HEK293T (cell line): ENCODE measurements at regions not wholly inside any gene's neighbourhood (a gene's known extent, or its start where the extent isn't known, plus 50 kb on each side); places are given as distances from the start of the nearest gene placed in this dataset.

Experiments used
- CTCF ChIA-PET: fragments of 350-600 bp; formaldehyde crosslinking; extraction: SDS; loops from one replicate; lab custom pipeline; 2021; ENCODE audit warnings: antibody characterized with exemption, inconsistent platforms; lab: Yijun Ruan, JAX
- POLR2A ChIA-PET: fragments of 350-600 bp; formaldehyde crosslinking; extraction: SDS; loops from one replicate; lab custom pipeline; 2020; ENCODE audit warnings: antibody characterized with exemption, inconsistent platforms; lab: Yijun Ruan, JAX
- DNase-seq: peaks from one replicate; pipeline ENCODE4 v3.0.0; 2012; ENCODE audit warnings: mixed read lengths; ENCODE audit errors: extremely low spot score
- ARNT ChIP-seq: fragments of 450-650 bp; IDR thresholded peaks from 2 replicates; pipeline ENCODE4 v1.6.1; 2017; ENCODE audit warnings: mild to moderate bottlenecking
- BHLHE40 ChIP-seq: fragments of 450-650 bp; IDR thresholded peaks from 2 replicates; pipeline ENCODE4 v1.6.1; 2016; ENCODE audit warnings: mild to moderate bottlenecking, moderate library complexity, borderline replicate concordance
- CTBP1 ChIP-seq: fragments of 450-650 bp; IDR thresholded peaks from 2 replicates; pipeline ENCODE4 v1.6.1; 2016; ENCODE audit warnings: borderline replicate concordance
- ELF4 ChIP-seq: fragments of 450-650 bp; IDR thresholded peaks from 2 replicates; pipeline ENCODE4 v1.6.1; 2017; ENCODE audit warnings: antibody characterized with exemption
- FOXA1 ChIP-seq: fragments of 450-650 bp; IDR thresholded peaks from 2 replicates; pipeline ENCODE4 v1.6.1; 2016; ENCODE audit warnings: mild to moderate bottlenecking
- FOXK2 ChIP-seq: fragments of 450-650 bp; IDR thresholded peaks from 2 replicates; pipeline ENCODE4 v1.6.1; 2016; ENCODE audit warnings: mild to moderate bottlenecking
- FOXM1 ChIP-seq: fragments of 450-650 bp; IDR thresholded peaks from 2 replicates; pipeline ENCODE4 v1.6.1; 2017; ENCODE audit warnings: mild to moderate bottlenecking, borderline replicate concordance
- HDGF ChIP-seq: fragments of 450-650 bp; IDR thresholded peaks from 2 replicates; pipeline ENCODE4 v1.6.1; 2017; ENCODE audit warnings: antibody characterized with exemption, borderline replicate concordance
- L3MBTL2 ChIP-seq: fragments of 450-650 bp; conservative IDR thresholded peaks from 2 replicates; pipeline ENCODE4 v1.6.1; 2016; ENCODE audit warnings: mild to moderate bottlenecking
- LEF1 ChIP-seq: fragments of 450-650 bp; IDR thresholded peaks from 2 replicates; pipeline ENCODE4 v1.6.1; 2017; ENCODE audit warnings: mild to moderate bottlenecking, borderline replicate concordance
- NFRKB ChIP-seq: fragments of 450-650 bp; IDR thresholded peaks from 2 replicates; pipeline ENCODE4 v1.6.1; 2016; ENCODE audit warnings: mild to moderate bottlenecking, moderate library complexity
- PKNOX1 ChIP-seq: fragments of 450-650 bp; IDR thresholded peaks from 2 replicates; pipeline ENCODE4 v1.6.1; 2016
- SP1 ChIP-seq: fragments of 450-650 bp; IDR thresholded peaks from 2 replicates; pipeline ENCODE4 v1.6.1; 2017
- SUZ12 ChIP-seq: fragments of 450-650 bp; IDR thresholded peaks from 2 replicates; pipeline ENCODE4 v1.6.1; 2016; ENCODE audit warnings: mild to moderate bottlenecking
- TARDBP ChIP-seq: fragments of 450-650 bp; IDR thresholded peaks from 2 replicates; pipeline ENCODE4 v1.6.1; 2016
- ZNF384 ChIP-seq: fragments of 450-650 bp; IDR thresholded peaks from 2 replicates; pipeline ENCODE4 v1.6.1; 2016

- ChIA-PET CTCF (no interaction called here), POLR2A (no interaction called here)
- TF ChIP-seq SP1, result no peak
- TF ChIP-seq BHLHE40, result no peak
- no peak for TF ChIP-seq PKNOX1
- TF ChIP-seq FOXM1, result no peak
- TF ChIP-seq HDGF, result no peak
- no peak for TF ChIP-seq ZNF384
- TF ChIP-seq CTBP1, result no peak
- no peak for TF ChIP-seq FOXA1
- TF ChIP-seq TARDBP, result no peak
- no peak for TF ChIP-seq LEF1
- no peak for TF ChIP-seq L3MBTL2
- no peak for TF ChIP-seq ELF4
- no peak for TF ChIP-seq ARNT
- TF ChIP-seq FOXK2, result no peak
- TF ChIP-seq NFRKB, result no peak
- no peak for TF ChIP-seq SUZ12
- DNase-seq, result no peak
Measured at GRCh38 chr2:147483911-147484310, 360.9 kb upstream of the ACVR2A start.

GRCh38 chr2:147482916-147483669 lies 361.7 kb upstream of the ACVR2A start:
- TF ChIP-seq HDGF (no peak), BHLHE40 (no peak), TARDBP (no peak), SP1 (no peak), FOXM1 (no peak), ELF4 (no peak), CTBP1 (no peak), FOXK2 (no peak), PKNOX1 (no peak), ARNT (no peak), FOXA1 (no peak), SUZ12 (no peak)
- ChIA-PET CTCF (interaction anchor here (0.6 kb wide), 1 partner anchor 122 kb away, joined by 3 read pairs; no protein-coding TSS in a partner anchor), POLR2A (no interaction called here)

GRCh38 chr2:147482111-147482895 lies 362.5 kb upstream of the ACVR2A start:
- ChIA-PET POLR2A (no interaction called here), CTCF (no interaction called here)
- TF ChIP-seq L3MBTL2 (no peak), HDGF (no peak), SUZ12 (no peak), CTBP1 (no peak), ZNF384 (no peak), FOXA1 (no peak), BHLHE40 (no peak), PKNOX1 (no peak), NFRKB (no peak)
- DNase-seq, result no peak

More at GRCh38 chr2:147482916-147483669, 361.7 kb upstream of the ACVR2A start:
- DNase-seq, result no peak

GRCh38 chr2:147479358-147479757 lies 365.5 kb upstream of the ACVR2A start:
- POLR2A ChIA-PET, result no interaction called here
- CTCF ChIA-PET, result no interaction called here
- TF ChIP-seq SP1 (no peak), TARDBP (no peak), FOXA1 (no peak), FOXK2 (no peak), CTBP1 (no peak), ARNT (no peak), NFRKB (no peak), SUZ12 (no peak), L3MBTL2 (no peak), ELF4 (no peak)
- no peak for DNase-seq

- no peak for DNase-seq
- ChIA-PET CTCF (no interaction called here), POLR2A (no interaction called here)
- TF ChIP-seq NFRKB (no peak), ARNT (no peak), PKNOX1 (no peak), SUZ12 (no peak)
Measured at GRCh38 chr2:147473075-147473474, 371.8 kb upstream of the ACVR2A start.
